ENCODE measurements at regions not wholly inside any gene's neighbourhood (a gene's known extent, or its start where the extent isn't known, plus 50 kb on each side); places are given as distances from the start of the nearest gene placed in this dataset.
A peak's percentile ranks its signal among the peaks of the same experiment; 100 is the strongest.
"Not testable (repeated sequence)": the region's sequence is repeated elsewhere in the genome, so short reads cannot be mapped to it uniquely, and the experiment has no call there.

DNA sequence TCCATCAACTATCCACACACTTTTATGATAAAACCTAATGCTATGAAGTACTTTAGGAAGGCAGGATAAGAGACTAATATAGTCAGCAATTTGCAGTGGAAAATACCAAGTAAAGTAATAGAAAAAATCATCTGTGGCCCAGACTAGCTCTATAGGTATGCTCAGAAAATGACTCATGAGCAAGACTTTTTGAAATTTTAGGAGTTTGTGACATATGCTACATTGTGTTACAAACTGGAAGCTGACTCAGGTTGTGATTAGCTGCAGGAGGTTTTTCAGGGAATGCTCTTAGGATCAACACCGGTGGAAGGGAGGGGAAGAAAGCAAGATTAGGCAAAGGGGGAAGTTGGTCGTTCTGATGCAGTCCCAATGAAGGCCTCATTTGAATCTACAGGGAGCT, 56.1 kb downstream of the FEZF1 start:
- no peak overlapping the region for H3K4me3 ChIP-seq (ENCODE audit: control insufficient read depth, low read depth, low read length)
- DNase-seq (ENCODE audit: low read depth), result peak; percentile 2
- TF ChIP-seq, protein P1, sequence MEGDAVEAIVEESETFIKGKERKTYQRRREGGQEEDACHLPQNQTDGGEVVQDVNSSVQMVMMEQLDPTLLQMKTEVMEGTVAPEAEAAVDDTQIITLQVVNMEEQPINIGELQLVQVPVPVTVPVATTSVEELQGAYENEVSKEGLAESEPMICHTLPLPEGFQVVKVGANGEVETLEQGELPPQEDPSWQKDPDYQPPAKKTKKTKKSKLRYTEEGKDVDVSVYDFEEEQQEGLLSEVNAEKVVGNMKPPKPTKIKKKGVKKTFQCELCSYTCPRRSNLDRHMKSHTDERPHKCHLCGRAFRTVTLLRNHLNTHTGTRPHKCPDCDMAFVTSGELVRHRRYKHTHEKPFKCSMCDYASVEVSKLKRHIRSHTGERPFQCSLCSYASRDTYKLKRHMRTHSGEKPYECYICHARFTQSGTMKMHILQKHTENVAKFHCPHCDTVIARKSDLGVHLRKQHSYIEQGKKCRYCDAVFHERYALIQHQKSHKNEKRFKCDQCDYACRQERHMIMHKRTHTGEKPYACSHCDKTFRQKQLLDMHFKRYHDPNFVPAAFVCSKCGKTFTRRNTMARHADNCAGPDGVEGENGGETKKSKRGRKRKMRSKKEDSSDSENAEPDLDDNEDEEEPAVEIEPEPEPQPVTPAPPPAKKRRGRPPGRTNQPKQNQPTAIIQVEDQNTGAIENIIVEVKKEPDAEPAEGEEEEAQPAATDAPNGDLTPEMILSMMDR (conservative IDR thresholded peaks at IDR 0.05; ENCODE audit: control insufficient read depth, insufficient read depth, low read depth, low read length), result no peak

GRCh38 chr7:122238729-122239128, 65.8 kb downstream of the FEZF1 start:
- not testable (repeated sequence) for H3K4me3 ChIP-seq (ENCODE audit: control insufficient read depth, low read depth, low read length); DNase-seq (ENCODE audit: low read depth)

GRCh38 chr7:122238297-122238696, 66.3 kb downstream of the FEZF1 start:
- not testable (repeated sequence) for DNase-seq (ENCODE audit: low read depth); H3K4me3 ChIP-seq (ENCODE audit: control insufficient read depth, low read depth, low read length)

DNA sequence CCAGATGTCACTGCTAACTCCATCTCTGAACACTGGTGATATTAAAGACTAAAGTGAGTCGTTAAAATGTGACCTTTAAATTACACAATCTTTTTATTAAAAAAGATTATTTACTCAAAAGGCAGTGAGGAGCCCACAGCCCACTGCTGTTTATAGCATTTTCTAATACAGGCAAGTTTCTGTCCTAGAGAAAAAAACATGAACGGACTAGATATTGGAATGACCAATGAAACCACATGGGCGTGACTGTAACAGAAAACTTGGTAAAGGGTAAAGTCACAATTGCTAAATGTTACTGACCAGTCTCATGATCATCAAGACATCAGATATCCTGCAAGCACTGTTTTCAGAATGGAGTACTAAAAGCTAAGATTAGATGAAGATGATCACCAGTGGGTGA, 78.7 kb downstream of the FEZF1 start:
- TF ChIP-seq, protein P1 (conservative IDR thresholded peaks at IDR 0.05; ENCODE audit: control insufficient read depth, insufficient read depth, low read depth, low read length), result no peak
- no peak for DNase-seq (ENCODE audit: low read depth)
- H3K4me3 ChIP-seq (ENCODE audit: control insufficient read depth, low read depth, low read length), result no peak overlapping the region

DNA sequence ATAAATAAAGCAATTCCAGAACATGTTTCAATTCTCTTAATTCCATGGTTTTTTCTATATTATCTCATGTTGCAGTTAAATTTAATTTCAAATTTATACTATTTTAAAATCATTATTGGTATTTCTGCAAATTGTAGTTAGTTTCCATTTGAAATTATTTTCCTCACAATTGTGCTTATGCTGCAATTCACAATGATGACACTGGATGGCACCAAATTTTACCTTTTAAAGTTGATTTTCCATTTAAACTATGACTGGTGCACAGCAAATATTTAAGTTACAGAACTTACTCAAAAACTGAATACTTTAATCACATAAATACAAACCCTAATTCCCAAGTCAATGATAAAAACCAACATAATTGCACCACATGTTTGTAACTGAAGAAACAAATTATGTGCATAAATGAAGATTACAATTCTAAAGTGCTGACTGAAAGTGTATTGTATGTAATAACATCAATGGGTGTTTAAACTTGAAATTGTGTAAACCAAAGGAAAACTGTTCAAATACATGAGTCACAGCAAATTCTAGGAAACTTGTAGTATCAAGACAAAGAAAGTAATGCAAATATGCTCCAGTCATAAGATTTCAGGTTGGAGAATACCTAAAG, 75.3 kb upstream of the AASS start:
- DNase-seq (ENCODE audit: low read depth), result peak; percentile 33
- H3K4me3 ChIP-seq (ENCODE audit: control insufficient read depth, low read depth, low read length), result no peak overlapping the region
- TF ChIP-seq, protein P1 (conservative IDR thresholded peaks at IDR 0.05; ENCODE audit: control insufficient read depth, insufficient read depth, low read depth, low read length), result peak; percentile 65

DNA sequence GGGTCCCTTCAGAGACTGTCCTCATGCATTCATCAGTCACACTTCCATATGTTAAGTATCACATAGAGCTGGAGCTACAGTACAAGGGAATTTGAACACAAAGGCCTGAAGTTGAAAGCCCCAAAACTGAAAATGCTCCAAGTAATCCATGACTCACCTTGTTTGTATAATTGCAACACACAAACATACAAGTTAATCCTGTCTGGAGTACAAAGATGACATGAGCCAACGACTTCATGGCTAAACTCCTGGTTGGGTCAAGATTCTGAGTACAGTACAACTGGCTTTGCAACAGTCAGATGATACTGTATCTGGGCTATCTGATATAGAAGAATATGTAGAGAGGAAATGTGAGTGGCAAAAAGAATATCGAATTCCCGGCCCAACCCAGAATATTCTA, 73.1 kb upstream of the AASS start:
- no peak overlapping the region for H3K4me3 ChIP-seq (ENCODE audit: control insufficient read depth, low read depth, low read length)
- TF ChIP-seq, protein P1 (conservative IDR thresholded peaks at IDR 0.05; ENCODE audit: control insufficient read depth, insufficient read depth, low read depth, low read length), result no peak
- peak; percentile 58 for DNase-seq (ENCODE audit: low read depth)

- H3K4me3 ChIP-seq (ENCODE audit: control insufficient read depth, low read depth, low read length), result no peak overlapping the region
- TF ChIP-seq, protein P1 (conservative IDR thresholded peaks at IDR 0.05; ENCODE audit: control insufficient read depth, insufficient read depth, low read depth, low read length), result no peak
- no peak for DNase-seq (ENCODE audit: low read depth)
Measured at GRCh38 chr7:122212754-122213153, 68.7 kb upstream of the AASS start.

DNA sequence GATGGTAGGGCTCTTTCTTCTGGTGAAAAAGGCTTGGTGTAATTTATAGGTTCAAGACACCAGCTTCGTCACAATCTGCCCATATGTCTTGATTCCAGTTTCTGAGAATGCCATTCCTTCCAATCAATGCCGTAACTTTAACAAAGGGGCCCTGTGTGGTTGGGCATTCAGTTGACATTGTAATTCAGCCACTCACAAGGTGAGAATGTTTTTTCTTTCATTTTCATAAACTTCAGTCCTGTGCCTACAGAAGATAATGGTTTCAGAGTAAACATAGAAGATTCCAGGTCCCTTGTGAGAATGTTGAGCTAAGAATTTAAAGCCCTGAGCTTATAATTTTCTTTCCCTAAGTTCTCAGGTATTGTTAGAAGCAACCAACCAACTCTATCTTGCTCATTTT, 67.3 kb upstream of the AASS start:
- no peak for DNase-seq (ENCODE audit: low read depth)
- TF ChIP-seq, protein P1 (conservative IDR thresholded peaks at IDR 0.05; ENCODE audit: control insufficient read depth, insufficient read depth, low read depth, low read length), result no peak

More for the DNA sequence above, 67.3 kb upstream of the AASS start:
- no peak overlapping the region for H3K4me3 ChIP-seq (ENCODE audit: control insufficient read depth, low read depth, low read length)

All from fibroblast of mammary gland (primary cell).